GM23248 (cell line): ENCODE measurements at regions not wholly inside any gene's neighbourhood (a gene's known extent, or its start where the extent isn't known, plus 50 kb on each side); places are given as distances from the start of the nearest gene placed in this dataset.

ENCODE experiments used
- DNase-seq: peaks from one replicate; pipeline ENCODE4 v3.0.0-alpha.2; 2015
- H2AFZ ChIP-seq: fragments of 200-600 bp; sonication (generic); 2 replicates; pipeline ENCODE4 v1.6.1; 2016; ENCODE audit warnings: antibody characterized with exemption
- H3F3A ChIP-seq: fragments of 200-600 bp; sonication (generic); 2 replicates; pipeline ENCODE4 v1.6.1; 2016; ENCODE audit warnings: mild to moderate bottlenecking, antibody characterized with exemption, mixed run types; ENCODE audit not compliant: insufficient read depth
- H3K27ac ChIP-seq: fragments of 200-600 bp; sonication (generic); 2 replicates; pipeline ENCODE4 v1.5.1; 2016; ENCODE audit warnings: mild to moderate bottlenecking
- H3K27me3 ChIP-seq: fragments of 200-600 bp; sonication (generic); replicated peaks from 2 replicates; pipeline ENCODE4 v1.6.1; 2016; ENCODE audit warnings: mild to moderate bottlenecking; ENCODE audit not compliant: insufficient read depth
- H3K36me3 ChIP-seq: fragments of 200-600 bp; sonication (generic); 2 replicates; pipeline ENCODE4 v1.6.1; 2016; ENCODE audit warnings: low read depth, mild to moderate bottlenecking
- H3K4me1 ChIP-seq: fragments of 200-600 bp; sonication (generic); 2 replicates; pipeline ENCODE4 v1.6.1; 2016; ENCODE audit warnings: mild to moderate bottlenecking; ENCODE audit not compliant: insufficient read depth
- H3K4me2 ChIP-seq: fragments of 200-600 bp; sonication (generic); one replicate; pipeline ENCODE4 v1.6.1; 2016; ENCODE audit warnings: mild to moderate bottlenecking; ENCODE audit not compliant: unreplicated experiment
- H3K4me3 ChIP-seq: fragments of 200-600 bp; sonication (generic); 2 replicates; pipeline ENCODE4 v1.5.1; 2016; ENCODE audit warnings: mild to moderate bottlenecking
- H3K79me2 ChIP-seq: fragments of 200-600 bp; sonication (generic); 2 replicates; pipeline ENCODE4 v1.6.1; 2016; ENCODE audit warnings: mild to moderate bottlenecking; ENCODE audit not compliant: insufficient read depth
- H3K9ac ChIP-seq: fragments of 200-600 bp; sonication (generic); 2 replicates; pipeline ENCODE4 v1.6.1; 2016; ENCODE audit warnings: mild to moderate bottlenecking
- H3K9me2 ChIP-seq: fragments of 200-600 bp; sonication (generic); 2 replicates; pipeline ENCODE4 v1.6.1; 2016; ENCODE audit warnings: mixed run types, mild to moderate bottlenecking, moderate library complexity; ENCODE audit not compliant: insufficient read depth
- H3K9me3 ChIP-seq: fragments of 200-600 bp; sonication (generic); one replicate; pipeline ENCODE4 v1.6.1; 2017; ENCODE audit warnings: low read depth
- H4K20me1 ChIP-seq: fragments of 200-600 bp; sonication (generic); 2 replicates; pipeline ENCODE4 v1.6.0; 2016; ENCODE audit not compliant: insufficient read depth
- EZH2 ChIP-seq: fragments of 200-600 bp; sonication (generic); IDR thresholded peaks from 2 replicates; pipeline ENCODE4 v1.6.1; 2018; ENCODE audit warnings: antibody characterized with exemption, mild to moderate bottlenecking; ENCODE audit not compliant: insufficient read depth, poor library complexity, severe bottlenecking
- EZH2phosphoT487 ChIP-seq: fragments of 200-600 bp; sonication (generic); IDR thresholded peaks from 2 replicates; pipeline ENCODE4 v1.6.1; 2018; ENCODE audit warnings: antibody characterized with exemption, moderate library complexity, mild to moderate bottlenecking, low read depth; ENCODE audit not compliant: insufficient read depth
- WGBS, 2 experiments: methylation state at CpG; one replicate each; pipeline ENCODE4 v1.1.6; 2015 to 2017; ENCODE audit warnings: low lambda C conversion rate in 2 of 2, low coverage in 1 of 2; ENCODE audit errors: missing lambda C conversion rate in 2 of 2; 5-methylcytosine and 5-hydroxymethylcytosine counted together
- in situ Hi-C: fragments of 300-500 bp; cut with MboI; formaldehyde crosslinking; loops from 2 replicates; pipeline ENCODE4 v1.15.0; 2020

GRCh38 chr2:41963661-41964525 is 83.9 kb upstream of the PKDCC start:
- H3K4me2 ChIP-seq: no peak overlapping the region

GRCh38 chr2:41965173-41965908 is 82.5 kb upstream of the PKDCC start:
- H3K27ac ChIP-seq: peak overlapping the region; percentile 90
- H3K4me3 ChIP-seq: no peak overlapping the region
- peaks cover 38% of the 10 kb centered on the region for H3K4me1 ChIP-seq
- WGBS, 2 experiments: 62 to 66% methylated on average over 5 of the region's 5 CpGs
- H3K4me2 ChIP-seq: peak overlapping the region; percentile 79
- DNase-seq: no peak
- in situ Hi-C loops: no loop called here
- no peaks in the 10 kb centered on the region for H3K36me3 ChIP-seq
- H4K20me1 ChIP-seq: no peaks in the 10 kb centered on the region
- H2AFZ ChIP-seq: peak overlapping the region; percentile 51; the same call in 1 of the 2 replicates
- H3K9me2 ChIP-seq: no peaks in the 10 kb centered on the region
- no peak for TF ChIP-seq EZH2
- TF ChIP-seq EZH2phosphoT487: no peak
- no peaks in the 10 kb centered on the region for H3K9me3 ChIP-seq
- H3K27me3 ChIP-seq: 0 out of 2 replicates have a peak, but pooled peaks cover 7% of the 10 kb centered on the region
- peak overlapping the region; percentile 69 for H3K9ac ChIP-seq
- H3K79me2 ChIP-seq: no peaks in the 10 kb centered on the region
- peaks cover 11% of the 10 kb centered on the region for H3F3A ChIP-seq

More at GRCh38 chr2:41963661-41964525, 83.9 kb upstream of the PKDCC start:
- DNase-seq: peak; percentile 32
- Histone ChIP-seq H3K36me3 (no peaks in the 10 kb centered on the region), H3K27ac (no peak overlapping the region), H3K9me2 (no peaks in the 10 kb centered on the region), H3K4me3 (no peak overlapping the region), H3K27me3 (peaks cover 13% of the 10 kb centered on the region), H3K79me2 (no peaks in the 10 kb centered on the region), H3F3A (peaks cover 11% of the 10 kb centered on the region), H3K9ac (no peak overlapping the region), H2AFZ (peak overlapping the region; percentile 27; the same call in 1 of the 2 replicates), H3K4me1 (peaks cover 38% of the 10 kb centered on the region), H3K9me3 (no peaks in the 10 kb centered on the region), H4K20me1 (no peaks in the 10 kb centered on the region)
- WGBS, 2 experiments: 31 to 38% methylated on average over 9 to 10 of the region's 10 CpGs
- TF ChIP-seq EZH2 (no peak), EZH2phosphoT487 (no peak)
- in situ Hi-C loops: no loop called here

- H3K9ac ChIP-seq: peak overlapping the region; percentile 69
- DNase-seq: peak; percentile 70
- in situ Hi-C loops: no loop called here
Measured at GRCh38 chr2:41965909-41966295, 81.9 kb upstream of the PKDCC start.

GRCh38 chr2:41966431-41966893 is 81.4 kb upstream of the PKDCC start:
- Histone ChIP-seq H3F3A (peaks cover 11% of the 10 kb centered on the region), H3K9me3 (no peaks in the 10 kb centered on the region), H3K4me3 (peak overlapping the region; percentile 48), H3K9me2 (no peaks in the 10 kb centered on the region), H3K4me1 (peaks cover 38% of the 10 kb centered on the region), H3K4me2 (peak overlapping the region; percentile 79), H3K27ac (peak overlapping the region; percentile 90), H3K36me3 (no peaks in the 10 kb centered on the region), H3K9ac (peak overlapping the region; percentile 69), H4K20me1 (no peaks in the 10 kb centered on the region), H3K79me2 (no peaks in the 10 kb centered on the region), H3K27me3 (no peaks in the 10 kb centered on the region), H2AFZ (peak overlapping the region; percentile 54)
- peak; percentile 99 for DNase-seq
- TF ChIP-seq EZH2phosphoT487: 0 out of 2 replicates have a peak, but pooled peaks have one; percentile 61
- no peak for TF ChIP-seq EZH2
- WGBS, 2 experiments: 1% methylated on average over 10 of the region's 10 CpGs
- in situ Hi-C loops: no loop called here

More at GRCh38 chr2:41965909-41966295, 81.9 kb upstream of the PKDCC start:
- peak overlapping the region; percentile 51; the same call in 1 of the 2 replicates for H2AFZ ChIP-seq
- H3K4me3 ChIP-seq: peak overlapping the region; percentile 48
- 9 to 20% methylated on average over 2 of the region's 2 CpGs for WGBS, 2 experiments
- peaks cover 38% of the 10 kb centered on the region for H3K4me1 ChIP-seq
- 0 out of 2 replicates have a peak, but pooled peaks cover 1% of the 10 kb centered on the region for H3K27me3 ChIP-seq
- peak overlapping the region; percentile 79 for H3K4me2 ChIP-seq
- H3K36me3 ChIP-seq: no peaks in the 10 kb centered on the region
- no peaks in the 10 kb centered on the region for H4K20me1 ChIP-seq
- H3K9me2 ChIP-seq: no peaks in the 10 kb centered on the region
- H3K27ac ChIP-seq: peak overlapping the region; percentile 90
- peaks cover 11% of the 10 kb centered on the region for H3F3A ChIP-seq
- no peaks in the 10 kb centered on the region for H3K9me3 ChIP-seq
- H3K79me2 ChIP-seq: no peaks in the 10 kb centered on the region
- TF ChIP-seq EZH2phosphoT487: no peak
- TF ChIP-seq EZH2: no peak
